GM12878 (cell line): ENCODE measurements at regions not wholly inside any gene's neighbourhood (a gene's known extent, or its start where the extent isn't known, plus 50 kb on each side); places are given as distances from the start of the nearest gene placed in this dataset.

Source experiments
- ATAC-seq: fragments of 200-7000 bp; cut with Tn5 transposase; 3 replicates; pipeline ENCODE4 v1.9.1; 2020; ENCODE audit warnings: mild to moderate bottlenecking, moderate library complexity
- BruUV-seq: library from RNA; stranded (reverse); fragments of 400-500 nt; replicated peaks from 2 replicates; lab custom pipeline; 2021; lab: Mats Ljungman, UMichigan
- CTCF ChIA-PET: fragments of 300-600 bp; sonication (Branson Sonifier 250); formaldehyde crosslinking; extraction: SDS; loops from one replicate; lab custom pipeline; 2021; ENCODE audit warnings: inconsistent platforms; lab: Yijun Ruan, JAX
- POLR2A ChIA-PET: fragments of 350-600 bp; formaldehyde crosslinking; extraction: SDS; loops from one replicate; lab custom pipeline; 2021; ENCODE audit warnings: inconsistent platforms; lab: Charles Lee
- RAD21 ChIA-PET: fragments of 300-600 bp; sonication (Branson Sonifier 250); formaldehyde crosslinking; loops from one replicate; lab custom pipeline; 2023; ENCODE audit warnings: antibody characterized with exemption; ENCODE audit not compliant: unreplicated experiment; lab: Charles Lee
- SMC1A ChIA-PET: fragments of 300-600 bp; sonication (Branson Sonifier 250); formaldehyde crosslinking; loops from one replicate; lab custom pipeline; 2023; ENCODE audit not compliant: unreplicated experiment, uncharacterized antibody; lab: Charles Lee
- DNase-seq: peaks from one replicate; pipeline ENCODE4 v3.0.0-alpha.2; 2011; ENCODE audit warnings: low read depth, low spot score
- FAIRE-seq: peaks from 3 replicates; lab custom pipeline; 2011; peaks lifted over from hg19 to GRCh38; lab: Jason Lieb, UNC
- H2AFZ ChIP-seq: 2 replicates; pipeline ENCODE4 v1.6.0; 2011; ENCODE audit warnings: low read depth, low read length, control low read depth; ENCODE audit not compliant: control insufficient read depth
- H3K27ac ChIP-seq: 2 replicates; pipeline ENCODE4 v1.5.1; 2011; ENCODE audit warnings: control low read depth; ENCODE audit not compliant: control insufficient read depth, insufficient read depth
- H3K27me3 ChIP-seq, 2 experiments: replicated peaks in 1 of 2; 2 replicates each; pipeline versions ENCODE4 v1.6.0 to v1.6.1; 2011; ENCODE audit warnings: low read length in 1 of 2; ENCODE audit not compliant: control insufficient read depth in 2 of 2, insufficient read depth in 2 of 2
- H3K36me3 ChIP-seq, 2 experiments: 2 replicates each; pipeline ENCODE4 v1.5.1; 2011; ENCODE audit warnings: low read length in 1 of 2; ENCODE audit not compliant: control insufficient read depth in 2 of 2, insufficient read depth in 2 of 2
- H3K4me1 ChIP-seq: 2 replicates; pipeline ENCODE4 v1.6.1; 2011; ENCODE audit warnings: mild to moderate bottlenecking, low read length, moderate library complexity, mixed read lengths; ENCODE audit not compliant: control insufficient read depth, insufficient read depth
- H3K4me2 ChIP-seq: 2 replicates; pipeline ENCODE4 v1.6.0; 2011; ENCODE audit warnings: control low read depth; ENCODE audit not compliant: control insufficient read depth, insufficient read depth
- H3K4me3 ChIP-seq: fragments of 200-600 bp; sonication (generic); 2 replicates; pipeline ENCODE4 v1.5.1; 2016
- H3K79me2 ChIP-seq: 2 replicates; pipeline ENCODE4 v1.6.0; 2011; ENCODE audit warnings: low read length; ENCODE audit not compliant: control insufficient read depth, insufficient read depth
- H3K9ac ChIP-seq: 2 replicates; pipeline ENCODE4 v1.8.0; 2011; ENCODE audit warnings: low read length, control low read depth, mixed read lengths; ENCODE audit not compliant: control insufficient read depth, insufficient read depth
- H3K9me3 ChIP-seq: replicated peaks from 3 replicates; pipeline ENCODE4 v1.5.1; 2011; ENCODE audit warnings: mild to moderate bottlenecking, low read length; ENCODE audit not compliant: control insufficient read depth, insufficient read depth
- H4K20me1 ChIP-seq: 2 replicates; pipeline ENCODE4 v1.6.0; 2011; ENCODE audit not compliant: control insufficient read depth, insufficient read depth
- ATF3 ChIP-seq: IDR thresholded peaks from 2 replicates; pipeline ENCODE4 v1.6.1; 2011; ENCODE audit warnings: low read depth, mild to moderate bottlenecking, low read length, moderate library complexity, borderline replicate concordance; ENCODE audit errors: extremely low read depth
- ATF7 ChIP-seq: fragments of 450-650 bp; IDR thresholded peaks from 2 replicates; pipeline ENCODE4 v1.6.1; 2016; ENCODE audit warnings: low read depth, mild to moderate bottlenecking
- GABPA ChIP-seq: IDR thresholded peaks from 2 replicates; pipeline ENCODE4 v1.6.1; 2014; ENCODE audit warnings: antibody characterized with exemption, low read depth, mild to moderate bottlenecking, inconsistent platforms
- PRDM15 ChIP-seq: fragments of 450-650 bp; formaldehyde crosslinking; IDR thresholded peaks from 2 replicates; pipeline ENCODE4 v1.4.0; 2020; ENCODE audit warnings: mild to moderate bottlenecking, moderate library complexity
- RCOR1 ChIP-seq: conservative IDR thresholded peaks from 2 replicates; pipeline ENCODE4 v1.6.1; 2012; ENCODE audit warnings: low read depth, low read length, improper control_type of control experiment
- SMAD1 ChIP-seq: fragments of 450-650 bp; IDR thresholded peaks from 2 replicates; pipeline ENCODE4 v1.6.1; 2018; ENCODE audit warnings: mild to moderate bottlenecking, low read depth; ENCODE audit not compliant: partially characterized antibody
- SREBF2 ChIP-seq: IDR thresholded peaks from 2 replicates; pipeline ENCODE4 v1.6.1; 2012; ENCODE audit warnings: mild to moderate bottlenecking, low read length
- YY1 ChIP-seq: IDR thresholded peaks from 2 replicates; pipeline ENCODE4 v1.6.1; 2011; ENCODE audit warnings: low read depth, mild to moderate bottlenecking, low read length
- ZNF217 ChIP-seq: fragments of 450-650 bp; IDR thresholded peaks from 2 replicates; pipeline ENCODE4 v1.6.1; 2017; ENCODE audit warnings: antibody characterized with exemption, mild to moderate bottlenecking
- ZNF274 ChIP-seq: IDR thresholded peaks from one replicate; pipeline ENCODE4 v1.8.0; 2011; ENCODE audit not compliant: insufficient read length, insufficient read depth
- ZNF687 ChIP-seq: fragments of 450-650 bp; IDR thresholded peaks from 2 replicates; pipeline ENCODE4 v1.6.1; 2017; ENCODE audit warnings: mild to moderate bottlenecking, moderate library complexity
- in situ Hi-C: fragments of 300-500 bp; cut with MboI; formaldehyde crosslinking; loops from 9 replicates; pipeline ENCODE4 v1.14.3; 2018; ENCODE audit warnings: mixed read lengths
- intact Hi-C: fragments of 100-400 bp; cut with micrococcal nuclease; formaldehyde crosslinking; loops from one replicate; pipeline ENCODE4 v1.14.2; 2022; ENCODE audit not compliant: unreplicated experiment

- Histone ChIP-seq H4K20me1 (no peaks in the 10 kb centered on the region), H2AFZ (no peak overlapping the region), H3K9ac (no peak overlapping the region), H3K27ac (no peak overlapping the region), H3K9me3 (no peaks in the 10 kb centered on the region), H3K36me3 (no peaks in the 10 kb centered on the region), H3K4me3 (no peak overlapping the region), H3K4me1 (no peaks in the 10 kb centered on the region), H3K27me3 (no peaks in the 10 kb centered on the region), H3K4me2 (no peak overlapping the region), H3K79me2 (no peaks in the 10 kb centered on the region)
- in situ Hi-C loops (no loop called here), intact Hi-C loops (no loop called here)
- ChIA-PET RAD21 (no interaction called here), CTCF (no interaction called here), POLR2A (no interaction called here), SMC1A (no interaction called here)
- no peak for TF ChIP-seq PRDM15 (CRISPR knock-in tag)
- TF ChIP-seq ZNF274 = no peak
- no peak for TF ChIP-seq ATF7
- TF ChIP-seq RCOR1 = no peak
- TF ChIP-seq SREBF2 = no peak
- no peak for TF ChIP-seq YY1
- no peak for TF ChIP-seq SMAD1
- TF ChIP-seq GABPA = no peak
- TF ChIP-seq ATF3 = no peak
- TF ChIP-seq ZNF687 = no peak
- TF ChIP-seq ZNF217 = no peak
- FAIRE-seq = no peak
- BruUV-seq = no TSS peak
- DNase-seq = no peak
- no peak for ATAC-seq
These were observed 51.0 kb upstream of the CA10 start for GRCh38 chr17:52209507-52209906.
